Type B pancreatic cell (in vitro differentiated cells): ENCODE measurements at regions not wholly inside any gene's neighbourhood (a gene's known extent, or its start where the extent isn't known, plus 50 kb on each side); places are given as distances from the start of the nearest gene placed in this dataset.

Experiments
- DNase-seq: peaks from one replicate; pipeline ENCODE4 v3.0.0; 2021; ENCODE audit warnings: mixed read lengths; ENCODE audit not compliant: unreplicated experiment; ENCODE audit errors: extremely low spot score
- H3K27ac Mint-ChIP-seq: 2 replicates; pipeline ENCODE4 v1.8.0; 2021; ENCODE audit warnings: mild to moderate bottlenecking, mixed read lengths
- H3K27me3 Mint-ChIP-seq: 2 replicates; pipeline ENCODE4 v1.8.0; 2021; ENCODE audit warnings: mixed read lengths
- H3K36me3 Mint-ChIP-seq: 2 replicates; pipeline ENCODE4 v1.8.0; 2021; ENCODE audit warnings: mixed read lengths
- H3K4me1 Mint-ChIP-seq: one replicate; pipeline ENCODE4 v1.8.0; 2021; ENCODE audit warnings: mixed read lengths; ENCODE audit not compliant: unreplicated experiment
- H3K4me3 Mint-ChIP-seq: 2 replicates; pipeline ENCODE4 v1.8.0; 2021; ENCODE audit warnings: mild to moderate bottlenecking, mixed read lengths
- H3K9me3 Mint-ChIP-seq: 2 replicates; pipeline ENCODE4 v1.8.0; 2021; ENCODE audit warnings: mixed read lengths
- TF ChIP-seq, protein P1 (sequence below): fragments of 200-600 bp; sonication (generic); conservative IDR thresholded peaks from 2 replicates; pipeline ENCODE4 v1.5.0; 2021; ENCODE audit warnings: antibody characterized with exemption, mild to moderate bottlenecking

DNA sequence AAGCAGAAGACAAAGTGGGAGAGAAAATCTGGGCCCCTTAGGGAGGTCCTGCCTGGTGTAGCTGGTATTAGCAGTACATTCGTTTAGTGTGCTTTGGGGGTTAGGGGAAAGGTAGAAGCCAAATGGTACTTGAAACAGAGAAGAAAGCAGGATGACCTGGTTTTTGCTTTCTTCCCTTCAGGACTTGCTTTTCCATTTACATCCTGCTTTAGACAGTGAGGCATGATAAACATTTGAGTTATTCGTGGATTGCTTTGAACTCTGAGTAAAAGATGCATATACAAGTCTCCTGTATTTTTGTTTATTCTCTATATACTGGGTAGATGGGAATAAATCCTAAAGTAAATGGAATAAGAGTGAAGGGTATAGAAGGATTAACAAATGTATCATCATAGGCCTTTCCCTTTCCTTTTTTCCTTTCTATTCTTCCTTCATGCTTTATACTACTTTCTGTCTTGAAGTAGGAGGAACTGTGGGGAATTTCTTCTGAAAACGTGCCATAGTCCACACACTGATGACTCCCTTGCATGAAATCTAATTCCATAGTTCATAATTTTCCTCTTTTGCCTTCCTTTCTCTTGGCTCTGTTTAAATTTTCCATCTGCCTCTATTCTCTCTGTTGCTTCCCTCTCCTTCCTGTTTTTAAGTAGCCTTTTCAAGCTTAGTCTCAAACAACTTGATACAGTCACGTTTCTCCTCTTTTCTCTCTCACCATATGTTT is 139.5 kb upstream of the RBMS3 start:
- TF ChIP-seq, protein P1, sequence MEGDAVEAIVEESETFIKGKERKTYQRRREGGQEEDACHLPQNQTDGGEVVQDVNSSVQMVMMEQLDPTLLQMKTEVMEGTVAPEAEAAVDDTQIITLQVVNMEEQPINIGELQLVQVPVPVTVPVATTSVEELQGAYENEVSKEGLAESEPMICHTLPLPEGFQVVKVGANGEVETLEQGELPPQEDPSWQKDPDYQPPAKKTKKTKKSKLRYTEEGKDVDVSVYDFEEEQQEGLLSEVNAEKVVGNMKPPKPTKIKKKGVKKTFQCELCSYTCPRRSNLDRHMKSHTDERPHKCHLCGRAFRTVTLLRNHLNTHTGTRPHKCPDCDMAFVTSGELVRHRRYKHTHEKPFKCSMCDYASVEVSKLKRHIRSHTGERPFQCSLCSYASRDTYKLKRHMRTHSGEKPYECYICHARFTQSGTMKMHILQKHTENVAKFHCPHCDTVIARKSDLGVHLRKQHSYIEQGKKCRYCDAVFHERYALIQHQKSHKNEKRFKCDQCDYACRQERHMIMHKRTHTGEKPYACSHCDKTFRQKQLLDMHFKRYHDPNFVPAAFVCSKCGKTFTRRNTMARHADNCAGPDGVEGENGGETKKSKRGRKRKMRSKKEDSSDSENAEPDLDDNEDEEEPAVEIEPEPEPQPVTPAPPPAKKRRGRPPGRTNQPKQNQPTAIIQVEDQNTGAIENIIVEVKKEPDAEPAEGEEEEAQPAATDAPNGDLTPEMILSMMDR = no peak
- DNase-seq = no peak
- Mint-ChIP-seq H3K27me3 (no peaks in the 10 kb centered on the region), H3K27ac (no peak overlapping the region), H3K4me3 (no peak overlapping the region), H3K36me3 (no peaks in the 10 kb centered on the region), H3K9me3 (no peaks in the 10 kb centered on the region), H3K4me1 (peaks cover 10% of the 10 kb centered on the region)

DNA sequence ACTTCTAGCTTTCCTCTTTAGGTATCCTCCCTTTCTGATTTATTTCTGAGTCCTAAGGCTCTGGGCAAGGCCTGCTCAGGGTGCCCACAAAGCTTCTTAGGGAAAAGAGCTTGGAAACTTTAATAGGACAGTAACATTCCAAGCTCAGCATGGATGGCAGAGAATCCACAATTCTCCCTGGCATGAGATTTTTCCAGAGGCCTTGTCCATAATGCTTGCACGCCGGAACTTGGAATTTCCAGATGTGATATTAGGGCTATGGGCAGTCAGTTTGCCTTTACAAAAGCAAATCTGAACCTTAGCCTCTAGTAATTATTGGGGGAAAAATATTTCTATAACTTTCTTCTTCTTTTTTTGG is 139.0 kb upstream of the RBMS3 start:
- no peaks in the 10 kb centered on the region for H3K9me3 Mint-ChIP-seq
- H3K27ac Mint-ChIP-seq = no peak overlapping the region
- peaks cover 10% of the 10 kb centered on the region for H3K4me1 Mint-ChIP-seq
- H3K27me3 Mint-ChIP-seq = no peaks in the 10 kb centered on the region
- DNase-seq = no peak
- TF ChIP-seq, protein P1 = no peak
- H3K4me3 Mint-ChIP-seq = no peak overlapping the region
- H3K36me3 Mint-ChIP-seq = no peaks in the 10 kb centered on the region

GRCh38 chr3:29143151-29143550 is 137.7 kb upstream of the RBMS3 start:
- TF ChIP-seq, protein P1 = no peak
- H3K36me3 Mint-ChIP-seq = no peaks in the 10 kb centered on the region
- H3K27ac Mint-ChIP-seq = no peak overlapping the region
- no peak overlapping the region for H3K4me3 Mint-ChIP-seq
- H3K9me3 Mint-ChIP-seq = no peaks in the 10 kb centered on the region
- no peaks in the 10 kb centered on the region for H3K27me3 Mint-ChIP-seq
- DNase-seq = no peak
- H3K4me1 Mint-ChIP-seq = peaks cover 10% of the 10 kb centered on the region

GRCh38 chr3:29144361-29144760 is 136.5 kb upstream of the RBMS3 start:
- Mint-ChIP-seq H3K27ac (no peak overlapping the region), H3K4me1 (peaks cover 10% of the 10 kb centered on the region)
- DNase-seq = no peak

DNA sequence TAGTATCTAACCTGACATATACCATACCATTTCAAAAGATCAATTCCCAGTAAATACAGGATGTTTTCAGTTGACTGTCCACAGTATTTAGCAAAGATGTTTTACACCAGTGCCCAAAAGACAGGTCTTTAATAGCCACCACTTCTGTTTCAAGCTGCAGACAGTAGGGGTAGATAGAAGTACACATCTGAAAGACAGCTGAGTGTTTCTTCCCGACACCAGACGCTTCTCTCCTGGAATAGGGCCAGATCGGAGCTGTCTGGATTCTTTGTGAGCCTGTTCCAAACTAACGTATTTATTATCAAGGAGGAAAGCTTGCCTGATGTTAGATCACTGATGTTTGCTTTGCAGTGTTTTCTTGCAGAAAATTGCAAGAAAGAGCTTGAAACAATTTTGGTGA is 136.1 kb upstream of the RBMS3 start:
- Mint-ChIP-seq H3K36me3 (no peaks in the 10 kb centered on the region), H3K4me1 (peaks cover 10% of the 10 kb centered on the region), H3K27ac (no peak overlapping the region), H3K4me3 (no peak overlapping the region), H3K9me3 (peaks cover 6% of the 10 kb centered on the region), H3K27me3 (no peaks in the 10 kb centered on the region)
- no peak for DNase-seq
- TF ChIP-seq, protein P1 = no peak

More at GRCh38 chr3:29144361-29144760, 136.5 kb upstream of the RBMS3 start:
- TF ChIP-seq, protein P1 = no peak
- Mint-ChIP-seq H3K4me3 (no peak overlapping the region), H3K36me3 (no peaks in the 10 kb centered on the region), H3K27me3 (no peaks in the 10 kb centered on the region), H3K9me3 (peaks cover 6% of the 10 kb centered on the region)
